ENCODE measurements at regions not wholly inside any gene's neighbourhood (a gene's known extent, or its start where the extent isn't known, plus 50 kb on each side); places are given as distances from the start of the nearest gene placed in this dataset.
A peak's percentile ranks its signal among the peaks of the same experiment; 100 is the strongest.

DNA sequence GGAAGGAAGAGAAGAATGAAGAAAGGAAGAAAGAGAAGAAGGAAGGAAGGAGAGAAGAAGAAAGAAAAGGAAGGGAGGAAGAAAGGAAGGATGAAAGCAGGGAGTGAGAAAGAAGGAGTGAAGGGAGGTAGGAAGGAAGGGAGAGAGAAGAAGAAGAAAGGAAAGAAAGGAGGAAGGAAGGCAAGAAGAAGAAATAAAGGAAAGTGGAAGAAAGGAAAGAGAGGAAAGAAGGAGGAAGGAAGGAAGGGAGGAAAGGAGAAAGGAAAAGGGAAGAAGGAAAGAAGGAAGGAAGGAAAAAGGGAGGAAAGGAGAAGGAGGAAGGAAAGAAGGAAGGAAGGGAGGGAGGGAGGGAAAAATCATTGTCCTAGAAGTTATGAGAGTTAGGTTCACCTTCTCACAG, 696.6 kb upstream of the TMEM132C start:
- POLR2A ChIA-PET, result no interaction called here
- intact Hi-C loops (cut with micrococcal nuclease), result no loop called here
- CTCF ChIA-PET, result no interaction called here
- TF ChIP-seq, protein P1, sequence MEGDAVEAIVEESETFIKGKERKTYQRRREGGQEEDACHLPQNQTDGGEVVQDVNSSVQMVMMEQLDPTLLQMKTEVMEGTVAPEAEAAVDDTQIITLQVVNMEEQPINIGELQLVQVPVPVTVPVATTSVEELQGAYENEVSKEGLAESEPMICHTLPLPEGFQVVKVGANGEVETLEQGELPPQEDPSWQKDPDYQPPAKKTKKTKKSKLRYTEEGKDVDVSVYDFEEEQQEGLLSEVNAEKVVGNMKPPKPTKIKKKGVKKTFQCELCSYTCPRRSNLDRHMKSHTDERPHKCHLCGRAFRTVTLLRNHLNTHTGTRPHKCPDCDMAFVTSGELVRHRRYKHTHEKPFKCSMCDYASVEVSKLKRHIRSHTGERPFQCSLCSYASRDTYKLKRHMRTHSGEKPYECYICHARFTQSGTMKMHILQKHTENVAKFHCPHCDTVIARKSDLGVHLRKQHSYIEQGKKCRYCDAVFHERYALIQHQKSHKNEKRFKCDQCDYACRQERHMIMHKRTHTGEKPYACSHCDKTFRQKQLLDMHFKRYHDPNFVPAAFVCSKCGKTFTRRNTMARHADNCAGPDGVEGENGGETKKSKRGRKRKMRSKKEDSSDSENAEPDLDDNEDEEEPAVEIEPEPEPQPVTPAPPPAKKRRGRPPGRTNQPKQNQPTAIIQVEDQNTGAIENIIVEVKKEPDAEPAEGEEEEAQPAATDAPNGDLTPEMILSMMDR (IDR thresholded peaks at IDR 0.05), result peak; percentile 10
- TF ChIP-seq EZH2 (IDR thresholded peaks at IDR 0.05; ENCODE audit: borderline replicate concordance, insufficient read depth, low read depth, low read length, poor library complexity, severe bottlenecking), result no peak
- H3K4me3 ChIP-seq (ENCODE audit: control extremely low read depth in 1 of 5, extremely low read depth in 1 of 5, insufficient read depth in 1 of 5, low read depth in 2 of 5, low read length in 4 of 5), result no peak overlapping the region
- H3K27ac Mint-ChIP-seq, result no peak overlapping the region
- ATAC-seq (ENCODE audit: low read depth), result no peak
- no peaks in the 10 kb centered on the region for H3K4me1 Mint-ChIP-seq
- no peaks in the 10 kb centered on the region for H3K4me1 ChIP-seq (ENCODE audit: control insufficient read depth in 2 of 2, insufficient read depth in 2 of 2, low read length in 2 of 2)
- no peak overlapping the region for H3K4me2 ChIP-seq (replicated peaks; ENCODE audit: low read depth, low read length, poor library complexity, severe bottlenecking)
- H3K9ac ChIP-seq (ENCODE audit: low read length), result no peak overlapping the region
- H3K9me3 Mint-ChIP-seq (ENCODE audit: insufficient read depth), result peaks cover 10% of the 10 kb centered on the region
- no peaks in the 10 kb centered on the region for H4K20me1 ChIP-seq (ENCODE audit: control insufficient read depth, insufficient read depth, low read length, poor library complexity, severe bottlenecking)
- no peaks in the 10 kb centered on the region for H3K27me3 Mint-ChIP-seq
- H3K27ac ChIP-seq (ENCODE audit: low read length in 2 of 2), result no peak overlapping the region
- H3K27me3 ChIP-seq (replicated peaks in 1 of 4; ENCODE audit: control extremely low read depth in 1 of 4, control insufficient read depth in 3 of 4, insufficient read depth in 4 of 4, low read length in 3 of 4), result no peaks in the 10 kb centered on the region
- peaks cover 0 to 4% (median 0%) of the 10 kb centered on the region in 3 donors for H3K9me3 ChIP-seq (ENCODE audit: control extremely low read depth in 1 of 3, control insufficient read depth in 2 of 3, insufficient read depth in 1 of 3, low read length in 2 of 3)
- no peak overlapping the region for H3K4me3 Mint-ChIP-seq
- H3K36me3 ChIP-seq (replicated peaks in 1 of 2; ENCODE audit: control extremely low read depth in 1 of 2, control insufficient read depth in 1 of 2, extremely low read depth in 1 of 2, insufficient read depth in 2 of 2, low read length in 1 of 2), result no peaks in the 10 kb centered on the region
- no peaks in the 10 kb centered on the region for H3K79me2 ChIP-seq (ENCODE audit: control insufficient read depth, insufficient read depth, low read length)
- no peak for DNase-seq
- no peak overlapping the region for H2AFZ ChIP-seq (ENCODE audit: insufficient read depth, low read depth, low read length, poor library complexity, severe bottlenecking)

DNA sequence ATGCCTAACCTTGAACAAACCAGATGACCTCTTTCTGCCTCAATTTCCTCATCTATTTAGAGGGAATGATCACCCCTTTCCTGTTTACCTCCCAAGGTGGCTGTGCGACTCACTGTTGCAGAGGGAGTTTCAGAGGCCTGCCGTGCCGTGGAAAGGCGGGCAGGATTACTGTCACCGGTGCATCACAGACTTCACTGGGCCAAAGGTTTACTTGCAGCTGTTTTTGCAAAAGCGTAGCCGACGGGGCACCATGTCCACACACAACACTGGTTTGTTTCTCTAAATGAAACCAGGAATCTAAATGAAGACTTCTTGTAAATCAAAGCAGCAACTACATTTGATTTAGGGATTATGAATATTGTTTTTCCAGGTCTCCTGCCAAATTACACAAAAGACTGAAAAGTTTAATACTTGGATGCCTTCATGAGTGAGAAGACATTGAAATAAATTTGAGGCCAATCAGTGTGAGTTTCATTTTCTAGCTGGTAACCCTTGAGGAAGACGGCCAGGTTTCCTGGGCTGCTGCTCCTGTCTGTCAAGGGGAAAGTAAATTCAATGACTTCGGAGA, 696.1 kb upstream of the TMEM132C start:
- H3K27me3 ChIP-seq (replicated peaks in 1 of 4; ENCODE audit: control extremely low read depth in 1 of 4, control insufficient read depth in 3 of 4, insufficient read depth in 4 of 4, low read length in 3 of 4), result no peaks in the 10 kb centered on the region
- H3K36me3 ChIP-seq (replicated peaks in 1 of 2; ENCODE audit: control extremely low read depth in 1 of 2, control insufficient read depth in 1 of 2, extremely low read depth in 1 of 2, insufficient read depth in 2 of 2, low read length in 1 of 2), result no peaks in the 10 kb centered on the region
- no peaks in the 10 kb centered on the region for H3K27me3 Mint-ChIP-seq
- H3K4me3 ChIP-seq (ENCODE audit: control extremely low read depth in 1 of 5, extremely low read depth in 1 of 5, insufficient read depth in 1 of 5, low read depth in 2 of 5, low read length in 4 of 5), result no peak overlapping the region
- no peaks in the 10 kb centered on the region for H4K20me1 ChIP-seq (ENCODE audit: control insufficient read depth, insufficient read depth, low read length, poor library complexity, severe bottlenecking)
- no peak overlapping the region for H3K27ac ChIP-seq (ENCODE audit: low read length in 2 of 2)
- no peak for DNase-seq
- no peaks in the 10 kb centered on the region for H3K4me1 Mint-ChIP-seq
- no peak overlapping the region for H3K4me3 Mint-ChIP-seq
- WGBS (ENCODE audit: insufficient coverage), result 81% methylated on average over 6 of the region's 10 CpGs
- intact Hi-C loops (cut with micrococcal nuclease), result no loop called here
- peaks cover 9% of the 10 kb centered on the region for H3K9me3 Mint-ChIP-seq (ENCODE audit: insufficient read depth)
- ChIA-PET CTCF (no interaction called here), POLR2A (no interaction called here)
- H3K4me2 ChIP-seq (replicated peaks; ENCODE audit: low read depth, low read length, poor library complexity, severe bottlenecking), result no peak overlapping the region
- no peak overlapping the region for H2AFZ ChIP-seq (ENCODE audit: insufficient read depth, low read depth, low read length, poor library complexity, severe bottlenecking)
- no peaks in the 10 kb centered on the region for H3K79me2 ChIP-seq (ENCODE audit: control insufficient read depth, insufficient read depth, low read length)
- H3K27ac Mint-ChIP-seq, result no peak overlapping the region
- ATAC-seq (ENCODE audit: low read depth), result no peak
- peaks cover 0 to 4% (median 0%) of the 10 kb centered on the region in 3 donors for H3K9me3 ChIP-seq (ENCODE audit: control extremely low read depth in 1 of 3, control insufficient read depth in 2 of 3, insufficient read depth in 1 of 3, low read length in 2 of 3)
- TF ChIP-seq, protein P1 (IDR thresholded peaks at IDR 0.05), result no peak
- no peak for TF ChIP-seq EZH2 (IDR thresholded peaks at IDR 0.05; ENCODE audit: borderline replicate concordance, insufficient read depth, low read depth, low read length, poor library complexity, severe bottlenecking)
- no peaks in the 10 kb centered on the region for H3K4me1 ChIP-seq (ENCODE audit: control insufficient read depth in 2 of 2, insufficient read depth in 2 of 2, low read length in 2 of 2)
- no peak overlapping the region for H3K9ac ChIP-seq (ENCODE audit: low read length)

Measured in B cell (primary cell).